ENCODE measurements at regions not wholly inside any gene's neighbourhood (a gene's known extent, or its start where the extent isn't known, plus 50 kb on each side); places are given as distances from the start of the nearest gene placed in this dataset.

DNA sequence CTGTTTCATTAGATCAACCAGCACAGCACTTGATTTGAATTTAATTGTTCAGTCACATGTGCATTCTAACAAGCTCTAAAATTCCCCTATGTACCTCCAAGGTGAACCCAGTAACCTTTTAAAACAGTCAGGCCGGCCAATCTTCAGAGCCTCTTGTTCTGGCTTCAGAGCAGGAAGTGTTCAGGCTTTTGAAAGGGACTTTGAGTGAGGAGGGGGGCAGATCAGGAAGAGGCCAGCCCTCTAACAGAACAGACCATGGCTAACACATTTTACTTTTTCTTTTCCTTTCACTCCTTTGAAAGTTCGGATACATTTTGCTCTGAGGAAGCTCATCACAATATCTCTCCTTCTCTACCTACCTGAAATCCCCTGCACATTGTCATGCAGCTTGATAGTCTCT is 390.3 kb downstream of the TBC1D4 start:
- WGBS, 3 donors, result 53 to 77% (median 61%) methylated on average over 2 of the region's 2 CpGs
- no peak for DNase-seq
- no peak overlapping the region for H3K27ac ChIP-seq
- no peaks in the 10 kb centered on the region for H3K4me1 ChIP-seq (ENCODE audit: insufficient read depth)
- no peaks in the 10 kb centered on the region for H3K27me3 ChIP-seq
- H3K36me3 ChIP-seq, result no peaks in the 10 kb centered on the region
- TF ChIP-seq CTCF (IDR thresholded peaks at IDR 0.05) (no peak), POLR2A (IDR thresholded peaks at IDR 0.05) (no peak), EP300 (IDR thresholded peaks at IDR 0.05) (no peak)
- intact Hi-C loops (cut with DNase I), result no loop called here
- no peaks in the 10 kb centered on the region for H3K9me3 ChIP-seq
- H3K4me3 ChIP-seq, result no peak overlapping the region

DNA sequence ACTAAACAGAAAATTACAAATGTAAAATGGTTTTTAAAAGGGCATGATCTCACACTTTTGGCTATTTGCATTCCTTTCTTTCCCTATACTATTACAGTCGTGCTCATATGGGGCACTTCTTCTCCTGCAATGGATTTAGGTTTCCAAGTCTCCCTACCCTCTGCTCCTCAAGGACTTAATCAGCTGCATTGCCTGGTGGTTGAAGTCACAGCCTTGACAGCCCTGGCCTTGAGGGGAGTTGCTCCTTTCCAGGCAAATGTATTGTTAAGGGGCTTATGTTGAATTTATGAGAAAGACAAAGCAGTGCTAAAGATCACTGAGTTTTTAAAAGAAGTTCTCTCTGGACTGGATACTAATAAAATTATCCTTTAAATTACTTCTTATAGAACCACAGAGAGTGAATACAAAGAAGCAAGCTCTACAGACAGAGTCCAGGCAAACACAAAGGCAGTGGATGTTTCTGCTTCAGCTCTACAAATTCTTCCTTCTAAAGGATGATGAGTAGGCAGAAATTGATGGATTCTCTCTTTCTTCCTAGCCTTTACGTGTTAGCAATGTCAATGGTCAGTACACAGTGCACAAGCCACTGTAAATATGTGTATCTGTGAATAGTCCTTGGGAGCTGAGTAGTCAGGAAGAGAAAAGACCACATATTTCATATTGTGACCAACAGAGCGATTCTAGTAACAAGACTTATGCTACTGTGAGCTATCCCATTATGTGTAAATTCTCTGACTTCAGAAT is 390.9 kb downstream of the TBC1D4 start:
- Histone ChIP-seq H3K36me3 (no peaks in the 10 kb centered on the region), H3K9me3 (no peaks in the 10 kb centered on the region), H3K4me3 (no peak overlapping the region), H3K27ac (no peak overlapping the region), H3K4me1 (ENCODE audit: insufficient read depth) (no peaks in the 10 kb centered on the region), H3K27me3 (no peaks in the 10 kb centered on the region)
- intact Hi-C loops (cut with DNase I), result no loop called here
- TF ChIP-seq POLR2A (IDR thresholded peaks at IDR 0.05), result no peak
- no peak for TF ChIP-seq CTCF (IDR thresholded peaks at IDR 0.05)
- DNase-seq, result no peak
- WGBS, 3 donors, result 62 to 68% (median 65%) methylated on average over 3 of the region's 3 CpGs

DNA sequence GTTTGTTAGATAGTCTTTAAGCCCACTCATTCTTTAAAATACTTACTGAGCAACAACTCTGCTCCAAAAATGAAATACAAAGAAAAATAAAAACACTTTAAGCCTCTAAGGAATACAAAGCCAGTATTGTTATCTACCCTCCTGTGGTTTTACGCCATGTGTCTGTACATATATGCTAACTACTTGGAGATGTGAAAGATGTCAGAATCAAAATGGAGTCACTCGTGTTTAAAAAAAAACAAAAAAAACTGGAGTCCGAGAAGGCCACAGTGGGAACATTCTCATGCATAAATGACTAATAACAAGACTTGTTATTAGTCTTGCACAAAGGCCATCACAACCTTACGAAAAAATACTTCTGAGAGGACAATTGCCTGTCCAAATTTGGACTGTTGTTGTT is 393.1 kb downstream of the TBC1D4 start:
- intact Hi-C loops (cut with DNase I), result no loop called here
- DNase-seq, result no peak
- Histone ChIP-seq H3K27me3 (no peaks in the 10 kb centered on the region), H3K9me3 (no peaks in the 10 kb centered on the region), H3K4me3 (no peak overlapping the region), H3K27ac (no peak overlapping the region), H3K4me1 (ENCODE audit: insufficient read depth) (no peaks in the 10 kb centered on the region), H3K36me3 (no peaks in the 10 kb centered on the region)
- TF ChIP-seq EP300 (IDR thresholded peaks at IDR 0.05) (no peak), CTCF (IDR thresholded peaks at IDR 0.05) (no peak), POLR2A (IDR thresholded peaks at IDR 0.05) (no peak)
- WGBS, 3 donors, result 83 to 91% (median 86%) methylated on average over 4 of the region's 4 CpGs

- H3K9me3 ChIP-seq, result no peaks in the 10 kb centered on the region
- H3K27ac ChIP-seq, result no peak overlapping the region
- DNase-seq, result no peak
- H3K27me3 ChIP-seq, result no peaks in the 10 kb centered on the region
- no peaks in the 10 kb centered on the region for H3K36me3 ChIP-seq
- no peaks in the 10 kb centered on the region for H3K4me1 ChIP-seq (ENCODE audit: insufficient read depth)
- WGBS, 3 donors, result 34 to 55% (median 41%) methylated on average over 2 of the region's 2 CpGs
- no peak overlapping the region for H3K4me3 ChIP-seq
- intact Hi-C loops (cut with DNase I), result no loop called here
- no peak for TF ChIP-seq CTCF (IDR thresholded peaks at IDR 0.05)
- TF ChIP-seq EP300 (IDR thresholded peaks at IDR 0.05), result no peak
Measured at GRCh38 chr13:75079226-75079625, 402.7 kb downstream of the TBC1D4 start.

Measured in ovary (tissue), 7 donors.